PFSK-1 (cell line): ENCODE measurements at regions not wholly inside any gene's neighbourhood (a gene's known extent, or its start where the extent isn't known, plus 50 kb on each side); places are given as distances from the start of the nearest gene placed in this dataset.

Experiments used
- FOXP2 ChIP-seq: optimal IDR thresholded peaks from 2 replicates; pipeline ENCODE3; 2011; ENCODE audit warnings: borderline replicate concordance, control low read depth, inconsistent platforms; ENCODE audit not compliant: insufficient read depth; ENCODE audit errors: extremely low read length, extremely low read depth
- POLR2AphosphoS5 ChIP-seq: IDR thresholded peaks from 2 replicates; pipeline ENCODE4 v1.6.1; 2012; ENCODE audit warnings: low read depth, mild to moderate bottlenecking, control low read depth, low read length, moderate library complexity
- SIN3A ChIP-seq: IDR thresholded peaks from 2 replicates; pipeline ENCODE4 v1.6.1; 2012; ENCODE audit warnings: mild to moderate bottlenecking, low read length, moderate library complexity, borderline replicate concordance; ENCODE audit not compliant: insufficient read depth
- TAF1 ChIP-seq: IDR thresholded peaks from 2 replicates; pipeline ENCODE4 v1.6.1; 2012; ENCODE audit warnings: low read length, control low read depth, borderline replicate concordance; ENCODE audit not compliant: insufficient read depth
- TF ChIP-seq, protein P1 (sequence below), 2 experiments: IDR thresholded peaks; 2 replicates each; pipeline versions ENCODE4 v1.6.1 to v1.8.0; 2011 to 2012; ENCODE audit warnings: low read depth in 2 of 2, low read length in 2 of 2, control low read depth in 1 of 2, inconsistent platforms in 1 of 2, mild to moderate bottlenecking in 1 of 2, moderate library complexity in 1 of 2; ENCODE audit not compliant: insufficient read depth in 1 of 2

DNA sequence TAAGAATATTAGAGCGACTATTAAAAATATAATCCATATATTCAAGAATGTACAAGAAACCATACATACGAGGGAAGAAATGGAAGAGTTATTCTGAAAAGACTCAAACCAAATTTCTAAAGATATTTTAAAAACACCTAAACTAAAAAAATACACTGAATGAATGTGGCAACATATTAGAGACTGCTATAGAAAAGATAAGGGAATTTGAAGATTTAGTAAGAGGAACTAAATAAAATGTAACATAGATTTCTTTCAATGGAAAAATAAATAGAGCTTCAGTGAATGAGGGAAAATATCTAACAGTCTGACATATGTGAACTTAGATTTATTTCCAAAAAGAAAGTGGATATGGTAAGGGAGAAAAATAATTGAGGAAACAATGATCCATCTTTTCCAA, 194.9 kb upstream of the STXBP5 start:
- TF ChIP-seq POLR2AphosphoS5, result no peak
- no peak for TF ChIP-seq FOXP2
- TF ChIP-seq TAF1, result no peak
- no peak for TF ChIP-seq SIN3A
- TF ChIP-seq, protein P1, sequence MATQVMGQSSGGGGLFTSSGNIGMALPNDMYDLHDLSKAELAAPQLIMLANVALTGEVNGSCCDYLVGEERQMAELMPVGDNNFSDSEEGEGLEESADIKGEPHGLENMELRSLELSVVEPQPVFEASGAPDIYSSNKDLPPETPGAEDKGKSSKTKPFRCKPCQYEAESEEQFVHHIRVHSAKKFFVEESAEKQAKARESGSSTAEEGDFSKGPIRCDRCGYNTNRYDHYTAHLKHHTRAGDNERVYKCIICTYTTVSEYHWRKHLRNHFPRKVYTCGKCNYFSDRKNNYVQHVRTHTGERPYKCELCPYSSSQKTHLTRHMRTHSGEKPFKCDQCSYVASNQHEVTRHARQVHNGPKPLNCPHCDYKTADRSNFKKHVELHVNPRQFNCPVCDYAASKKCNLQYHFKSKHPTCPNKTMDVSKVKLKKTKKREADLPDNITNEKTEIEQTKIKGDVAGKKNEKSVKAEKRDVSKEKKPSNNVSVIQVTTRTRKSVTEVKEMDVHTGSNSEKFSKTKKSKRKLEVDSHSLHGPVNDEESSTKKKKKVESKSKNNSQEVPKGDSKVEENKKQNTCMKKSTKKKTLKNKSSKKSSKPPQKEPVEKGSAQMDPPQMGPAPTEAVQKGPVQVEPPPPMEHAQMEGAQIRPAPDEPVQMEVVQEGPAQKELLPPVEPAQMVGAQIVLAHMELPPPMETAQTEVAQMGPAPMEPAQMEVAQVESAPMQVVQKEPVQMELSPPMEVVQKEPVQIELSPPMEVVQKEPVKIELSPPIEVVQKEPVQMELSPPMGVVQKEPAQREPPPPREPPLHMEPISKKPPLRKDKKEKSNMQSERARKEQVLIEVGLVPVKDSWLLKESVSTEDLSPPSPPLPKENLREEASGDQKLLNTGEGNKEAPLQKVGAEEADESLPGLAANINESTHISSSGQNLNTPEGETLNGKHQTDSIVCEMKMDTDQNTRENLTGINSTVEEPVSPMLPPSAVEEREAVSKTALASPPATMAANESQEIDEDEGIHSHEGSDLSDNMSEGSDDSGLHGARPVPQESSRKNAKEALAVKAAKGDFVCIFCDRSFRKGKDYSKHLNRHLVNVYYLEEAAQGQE (IDR thresholded peaks at IDR 0.05; ENCODE audit: insufficient read depth in 1 of 2, low read depth in 2 of 2, low read length in 2 of 2), result no peak

DNA sequence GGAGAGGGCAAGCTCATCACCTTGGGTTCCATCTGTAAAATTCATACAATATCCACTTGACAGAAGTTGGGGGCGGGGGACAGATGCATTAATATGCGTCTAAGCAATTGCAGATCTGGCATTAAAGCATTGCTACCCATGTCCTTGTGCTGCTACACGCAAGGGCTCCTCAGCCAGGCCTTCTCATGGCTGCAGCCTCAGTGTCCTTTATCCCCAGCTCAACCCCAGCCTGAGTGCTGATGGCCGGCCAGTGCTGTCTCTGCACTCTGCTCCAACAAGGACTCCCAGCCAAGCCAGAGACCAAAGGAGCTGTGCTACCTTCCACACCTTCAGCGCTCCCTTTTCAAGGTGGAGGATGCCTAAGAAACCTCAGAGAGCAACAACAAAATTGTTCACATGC, 188.5 kb upstream of the STXBP5 start:
- TF ChIP-seq TAF1 (no peak), FOXP2 (no peak), POLR2AphosphoS5 (no peak), SIN3A (no peak)

DNA sequence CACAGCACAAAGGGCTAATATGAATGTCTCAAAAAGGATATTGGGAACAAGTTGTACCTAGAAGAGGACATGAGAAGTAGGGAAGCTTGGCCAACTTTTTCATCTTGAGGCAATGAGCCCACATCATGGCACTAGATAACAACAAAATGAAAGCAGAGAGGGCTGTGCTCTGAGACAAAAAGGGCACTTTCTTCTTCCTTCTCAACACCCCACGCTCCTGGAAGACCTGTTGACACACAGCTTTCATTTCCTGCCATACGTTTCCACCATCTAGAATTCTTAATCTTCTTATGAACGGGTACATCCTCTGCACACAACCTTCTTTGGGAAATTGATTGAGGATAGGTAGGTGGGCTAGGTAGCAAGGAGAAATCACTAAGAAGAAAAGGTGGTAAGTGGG, 187.8 kb upstream of the STXBP5 start:
- TF ChIP-seq POLR2AphosphoS5, result no peak
- TF ChIP-seq SIN3A, result no peak
- no peak for TF ChIP-seq TAF1
- no peak for TF ChIP-seq FOXP2
- TF ChIP-seq, protein P1 (IDR thresholded peaks at IDR 0.05; ENCODE audit: insufficient read depth in 1 of 2, low read depth in 2 of 2, low read length in 2 of 2), result no peak

DNA sequence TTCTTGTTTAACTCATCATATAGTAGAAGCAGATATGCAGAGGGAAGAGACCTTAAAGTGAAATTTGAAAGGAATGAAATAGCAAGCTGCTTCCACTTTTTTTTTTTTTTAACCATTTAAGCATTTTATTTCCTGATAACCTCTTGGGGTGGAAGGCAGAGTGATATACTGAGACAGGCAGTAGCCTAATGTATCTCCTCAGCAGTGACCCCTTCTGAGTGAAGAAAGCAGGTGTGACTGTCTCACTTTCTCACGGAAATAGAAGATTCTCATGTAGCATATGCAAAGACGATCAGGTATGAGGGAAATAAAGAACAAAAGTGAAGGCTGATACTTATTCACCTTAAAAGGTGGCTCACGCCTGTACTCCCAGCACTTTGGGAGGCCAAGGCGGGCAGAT, 187.1 kb upstream of the STXBP5 start:
- no peak for TF ChIP-seq FOXP2

DNA sequence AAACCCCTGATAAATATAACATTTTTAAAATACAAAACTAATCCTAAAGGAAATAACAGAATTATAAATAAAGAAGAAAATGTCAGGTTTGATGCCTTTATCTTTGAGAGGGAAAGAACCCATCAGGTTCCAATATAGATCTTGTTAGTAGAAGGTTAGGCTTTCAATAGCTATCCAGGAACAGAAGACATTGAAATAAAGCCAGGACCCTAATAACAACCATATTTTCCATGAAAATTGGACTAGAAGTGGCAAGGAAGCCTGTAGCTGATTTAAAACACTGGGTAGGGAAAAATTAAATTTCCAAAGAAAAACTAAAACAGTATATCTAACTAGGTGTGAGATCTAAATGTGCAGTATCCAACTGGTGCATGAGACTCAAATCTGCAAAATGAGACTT, 185.2 kb upstream of the STXBP5 start:
- TF ChIP-seq TAF1 (no peak), FOXP2 (no peak), POLR2AphosphoS5 (no peak), SIN3A (no peak)
- TF ChIP-seq, protein P1 (IDR thresholded peaks at IDR 0.05; ENCODE audit: insufficient read depth in 1 of 2, low read depth in 2 of 2, low read length in 2 of 2), result no peak

DNA sequence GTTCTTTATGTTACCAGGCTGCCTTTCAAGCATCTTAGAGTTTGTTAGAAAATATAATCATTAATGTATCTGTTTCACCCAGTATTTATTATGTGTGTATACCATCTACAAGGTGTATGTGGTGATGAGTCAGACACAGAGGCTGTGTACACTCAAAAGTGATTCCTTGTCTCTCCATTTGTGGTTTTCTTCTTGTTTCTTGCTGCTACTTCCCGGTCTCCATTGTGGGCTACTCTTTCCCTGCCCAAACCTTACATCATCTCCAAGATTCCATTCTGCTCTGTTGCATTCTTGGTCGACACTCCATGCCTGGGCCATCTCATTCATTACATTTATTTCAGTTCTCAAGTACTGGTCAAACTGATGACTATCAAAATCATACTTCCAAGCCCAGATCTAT, 182.2 kb upstream of the STXBP5 start:
- TF ChIP-seq FOXP2, result no peak
- TF ChIP-seq, protein P1 (IDR thresholded peaks at IDR 0.05; ENCODE audit: insufficient read depth in 1 of 2, low read depth in 2 of 2, low read length in 2 of 2), result no peak
